Uterus (tissue), 3 donors: ENCODE measurements at regions not wholly inside any gene's neighbourhood (a gene's known extent, or its start where the extent isn't known, plus 50 kb on each side); places are given as distances from the start of the nearest gene placed in this dataset.

Experiments
- DNase-seq, 2 donors: peaks; one replicate each; pipeline ENCODE4 v3.0.0-alpha.2; 2019 to 2020
- H3K27ac ChIP-seq, 2 donors: fragments of 200-600 bp; sonication (generic); 1 replicate in 1 of 2; 2 replicates in 1 of 2; pipeline ENCODE4 v1.5.1; 2016 to 2018
- H3K27me3 ChIP-seq, 2 donors: fragments of 200-600 bp; sonication (generic); one replicate each; pipeline ENCODE4 v1.5.1; 2018 to 2019; ENCODE audit warnings: control low read depth in 1 of 2
- H3K36me3 ChIP-seq, 2 donors: fragments of 200-600 bp; sonication (generic); one replicate each; pipeline ENCODE4 v1.5.1; 2019; ENCODE audit warnings: control low read depth in 1 of 2
- H3K4me1 ChIP-seq, 2 donors: fragments of 200-600 bp; sonication (generic); one replicate each; pipeline ENCODE4 v1.5.1; 2018 to 2019; ENCODE audit warnings: control low read depth in 1 of 2
- H3K4me3 ChIP-seq, 2 donors: fragments of 200-600 bp; sonication (generic); 1 replicate in 1 of 2; 2 replicates in 1 of 2; pipeline ENCODE4 v1.5.1; 2018 to 2019; ENCODE audit warnings: mild to moderate bottlenecking in 1 of 2
- H3K9me3 ChIP-seq, 2 donors: fragments of 200-600 bp; sonication (generic); one replicate each; pipeline ENCODE4 v1.5.1; 2019; ENCODE audit warnings: control low read depth in 1 of 2
- CTCF ChIP-seq, 4 experiments: fragments of 200-600 bp in 2 of 4; fragments of 450-650 bp in 2 of 4; sonication (generic) in 2 of 4; IDR thresholded peaks; one replicate each; pipeline ENCODE4 v1.5.1; 2016 to 2019; ENCODE audit warnings: antibody characterized with exemption in 4 of 4, mild to moderate bottlenecking in 2 of 4, moderate library complexity in 1 of 4
- POLR2A ChIP-seq, 2 donors: fragments of 450-650 bp; IDR thresholded peaks; one replicate each; pipeline ENCODE4 v1.6.1; 2016; ENCODE audit warnings: antibody characterized with exemption in 2 of 2, mild to moderate bottlenecking in 1 of 2, moderate library complexity in 1 of 2
- intact Hi-C: fragments of 100-400 bp; cut with DNase I; formaldehyde crosslinking; loops from one replicate; pipeline ENCODE4 v1.15.1; 2023; ENCODE audit warnings: low total_unique reads
- donor health status: DM: yes; HTN: yes; CAD: no.

GRCh38 chr18:66937546-66937945 is 333.7 kb upstream of the CDH19 start:
- no peaks in the 10 kb centered on the region for H3K4me1 ChIP-seq
- no peaks in the 10 kb centered on the region for H3K27me3 ChIP-seq
- TF ChIP-seq CTCF (IDR thresholded peaks at IDR 0.05) (no peak), POLR2A (IDR thresholded peaks at IDR 0.05) (no peak)
- intact Hi-C loops = no loop called here
- no peaks in the 10 kb centered on the region for H3K9me3 ChIP-seq
- DNase-seq = no peak
- no peak overlapping the region for H3K4me3 ChIP-seq
- no peaks in the 10 kb centered on the region for H3K36me3 ChIP-seq
- no peak overlapping the region for H3K27ac ChIP-seq

DNA sequence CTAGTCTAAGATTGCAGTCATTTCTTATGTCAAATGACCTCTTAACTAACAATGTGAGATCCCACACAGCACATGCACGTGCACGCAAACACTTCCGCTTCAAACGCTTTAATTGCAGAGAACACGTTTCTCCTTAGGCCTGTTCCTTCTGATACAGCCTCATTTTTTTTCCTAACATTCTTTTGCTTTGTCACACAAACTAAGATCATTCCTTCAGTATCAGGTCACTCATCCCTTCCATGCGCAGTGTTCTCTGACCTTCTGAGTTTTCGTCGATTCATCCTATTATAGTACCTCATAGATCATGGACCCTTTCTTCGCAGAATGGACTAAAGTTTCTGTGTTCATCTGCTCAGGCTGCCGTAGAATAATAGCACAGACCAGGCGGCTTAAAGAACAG is 327.1 kb upstream of the CDH19 start:
- no peak overlapping the region for H3K27ac ChIP-seq
- intact Hi-C loops = no loop called here
- DNase-seq = no peak

GRCh38 chr18:66916834-66917233 is 312.9 kb upstream of the CDH19 start:
- H3K27ac ChIP-seq = no peak overlapping the region
- no peaks in the 10 kb centered on the region for H3K9me3 ChIP-seq
- H3K27me3 ChIP-seq = no peaks in the 10 kb centered on the region
- intact Hi-C loops = no loop called here
- DNase-seq = no peak
- no peaks in the 10 kb centered on the region for H3K36me3 ChIP-seq
- H3K4me3 ChIP-seq = no peak overlapping the region
- TF ChIP-seq POLR2A (IDR thresholded peaks at IDR 0.05) (no peak), CTCF (IDR thresholded peaks at IDR 0.05) (no peak)
- no peaks in the 10 kb centered on the region for H3K4me1 ChIP-seq

More for the DNA sequence above, 327.1 kb upstream of the CDH19 start:
- no peak for TF ChIP-seq CTCF (IDR thresholded peaks at IDR 0.05)
- no peak for TF ChIP-seq POLR2A (IDR thresholded peaks at IDR 0.05)
- Histone ChIP-seq H3K4me3 (no peak overlapping the region), H3K4me1 (no peaks in the 10 kb centered on the region), H3K27me3 (no peaks in the 10 kb centered on the region), H3K36me3 (no peaks in the 10 kb centered on the region), H3K9me3 (no peaks in the 10 kb centered on the region)

- TF ChIP-seq POLR2A (IDR thresholded peaks at IDR 0.05) = no peak
- TF ChIP-seq CTCF (IDR thresholded peaks at IDR 0.05) = no peak
- intact Hi-C loops = loop anchor here (10.0 kb wide), 1 partner anchor 56 kb away; no protein-coding TSS in a partner anchor
- Histone ChIP-seq H3K9me3 (no peaks in the 10 kb centered on the region), H3K27me3 (no peaks in the 10 kb centered on the region), H3K36me3 (no peaks in the 10 kb centered on the region), H3K27ac (no peak overlapping the region), H3K4me3 (no peak overlapping the region), H3K4me1 (no peaks in the 10 kb centered on the region)
- no peak for DNase-seq
These were observed 296.9 kb upstream of the CDH19 start for GRCh38 chr18:66900837-66901236.

DNA sequence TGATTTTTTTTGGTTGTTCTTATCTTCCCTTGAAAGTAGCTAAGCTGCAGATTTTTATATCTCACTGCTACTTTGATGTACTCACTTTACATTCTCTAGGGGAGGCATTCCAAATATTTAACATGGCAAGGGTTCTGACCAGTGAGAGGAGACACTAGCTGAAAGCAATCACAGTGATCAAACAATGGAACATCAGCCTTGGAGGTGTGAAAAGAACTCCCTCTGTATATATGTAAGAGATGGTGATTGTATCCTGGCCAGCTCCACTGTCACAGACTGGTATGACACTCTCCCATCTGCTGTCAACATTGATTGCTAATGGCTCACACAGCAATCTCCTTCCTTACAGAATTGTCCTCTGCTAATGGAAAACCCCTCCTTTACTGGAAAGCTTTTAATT is 291.7 kb upstream of the CDH19 start:
- no peaks in the 10 kb centered on the region for H3K27me3 ChIP-seq
- no peak overlapping the region for H3K4me3 ChIP-seq
- DNase-seq = no peak
- no peaks in the 10 kb centered on the region for H3K9me3 ChIP-seq
- H3K36me3 ChIP-seq = no peaks in the 10 kb centered on the region
- no peak overlapping the region for H3K27ac ChIP-seq
- intact Hi-C loops = no loop called here
- no peak for TF ChIP-seq CTCF (IDR thresholded peaks at IDR 0.05)
- TF ChIP-seq POLR2A (IDR thresholded peaks at IDR 0.05) = no peak
- H3K4me1 ChIP-seq = no peaks in the 10 kb centered on the region
